GM23338 (cell line): ENCODE measurements at regions not wholly inside any gene's neighbourhood (a gene's known extent, or its start where the extent isn't known, plus 50 kb on each side); places are given as distances from the start of the nearest gene placed in this dataset.

Experiments
- ATAC-seq: fragments of 200-7000 bp; cut with Tn5 transposase; 3 replicates; pipeline ENCODE4 v1.9.1; 2020
- DNase-seq: peaks from one replicate; pipeline ENCODE4 v3.0.0-alpha.2; 2015; ENCODE audit warnings: low spot score
- H2AFZ ChIP-seq: fragments of 200-600 bp; sonication (generic); 2 replicates; pipeline ENCODE4 v1.8.0; 2016; ENCODE audit warnings: antibody characterized with exemption, mild to moderate bottlenecking, moderate library complexity
- H3F3A ChIP-seq: fragments of 200-600 bp; sonication (generic); replicated peaks from 2 replicates; pipeline ENCODE4 v1.8.0; 2017; ENCODE audit warnings: antibody characterized with exemption, mixed run types, low read depth
- H3K27ac ChIP-seq: fragments of 200-600 bp; sonication (generic); 2 replicates; pipeline ENCODE4 v1.6.1; 2016; ENCODE audit warnings: low read depth
- H3K27me3 ChIP-seq: fragments of 200-600 bp; sonication (generic); 2 replicates; pipeline ENCODE4 v1.8.0; 2016; ENCODE audit warnings: mild to moderate bottlenecking, mixed run types, moderate library complexity; ENCODE audit not compliant: insufficient read depth
- H3K36me3 ChIP-seq: fragments of 200-600 bp; sonication (generic); 2 replicates; pipeline ENCODE4 v1.8.0; 2016; ENCODE audit warnings: mild to moderate bottlenecking; ENCODE audit not compliant: insufficient read depth
- H3K4me1 ChIP-seq: fragments of 200-600 bp; sonication (generic); 2 replicates; pipeline ENCODE4 v1.8.0; 2016; ENCODE audit warnings: mild to moderate bottlenecking, moderate library complexity; ENCODE audit not compliant: insufficient read depth
- H3K4me2 ChIP-seq: fragments of 200-600 bp; sonication (generic); 2 replicates; pipeline ENCODE4 v1.7.1; 2017; ENCODE audit warnings: mixed run types
- H3K4me3 ChIP-seq: fragments of 200-600 bp; sonication (generic); 2 replicates; pipeline ENCODE4 v1.6.1; 2016; ENCODE audit warnings: mixed run types
- H3K79me2 ChIP-seq: fragments of 200-600 bp; sonication (generic); replicated peaks from 2 replicates; pipeline ENCODE4 v1.8.0; 2017; ENCODE audit warnings: mild to moderate bottlenecking; ENCODE audit not compliant: insufficient read depth
- H3K9me2 ChIP-seq: fragments of 200-600 bp; sonication (generic); 2 replicates; pipeline ENCODE4 v1.8.0; 2017; ENCODE audit not compliant: insufficient read depth
- H4K20me1 ChIP-seq: fragments of 200-600 bp; sonication (generic); replicated peaks from 2 replicates; pipeline ENCODE4 v1.8.0; 2017; ENCODE audit warnings: mild to moderate bottlenecking; ENCODE audit not compliant: insufficient read depth
- H3K27ac Mint-ChIP-seq: 2 replicates; pipeline ENCODE4 v1.8.0; 2020; ENCODE audit warnings: inconsistent platforms, mild to moderate bottlenecking, moderate library complexity, mixed read lengths
- H3K27me3 Mint-ChIP-seq: 3 replicates; pipeline ENCODE4 v1.8.0; 2022; ENCODE audit warnings: low read depth, mild to moderate bottlenecking, moderate library complexity, mixed read lengths, inconsistent platforms; ENCODE audit not compliant: insufficient read depth, poor library complexity
- H3K36me3 Mint-ChIP-seq: 3 replicates; pipeline ENCODE4 v1.8.0; 2021; ENCODE audit warnings: low read depth, mild to moderate bottlenecking, inconsistent platforms, moderate library complexity, mixed read lengths
- H3K4me1 Mint-ChIP-seq: 3 replicates; pipeline ENCODE4 v1.8.0; 2020; ENCODE audit warnings: mild to moderate bottlenecking, inconsistent platforms, mixed read lengths
- H3K4me3 Mint-ChIP-seq: 3 replicates; pipeline ENCODE4 v1.8.0; 2021; ENCODE audit warnings: moderate library complexity, mild to moderate bottlenecking, inconsistent platforms, mixed read lengths
- H3K9me3 Mint-ChIP-seq: 3 replicates; pipeline ENCODE4 v1.8.0; 2020; ENCODE audit warnings: moderate library complexity, mild to moderate bottlenecking, inconsistent platforms, mixed read lengths
- CREB1 ChIP-seq: fragments of 250-450 bp; sonication (Bioruptor Pico); IDR thresholded peaks from 2 replicates; pipeline ENCODE4 v1.5.0; 2020; ENCODE audit warnings: low read depth, mild to moderate bottlenecking, moderate library complexity
- ETS1 ChIP-seq: IDR thresholded peaks from 2 replicates; pipeline ENCODE4 v1.6.1; 2016; ENCODE audit warnings: antibody characterized with exemption
- EZH2 ChIP-seq: fragments of 200-600 bp; sonication (generic); IDR thresholded peaks from one replicate; pipeline ENCODE4 v1.8.0; 2017; ENCODE audit warnings: antibody characterized with exemption, mild to moderate bottlenecking, low read depth; ENCODE audit not compliant: unreplicated experiment
- EZH2phosphoT487 ChIP-seq: fragments of 200-600 bp; sonication (generic); IDR thresholded peaks from one replicate; pipeline ENCODE4 v1.8.1; 2018; ENCODE audit warnings: antibody characterized with exemption; ENCODE audit not compliant: unreplicated experiment
- JUNB ChIP-seq: IDR thresholded peaks from one replicate; pipeline ENCODE4 v1.6.1; 2016; ENCODE audit warnings: antibody characterized with exemption; ENCODE audit not compliant: unreplicated experiment
- NANOG ChIP-seq: IDR thresholded peaks from 2 replicates; pipeline ENCODE4 v1.6.1; 2016; ENCODE audit warnings: antibody characterized with exemption, borderline replicate concordance
- POLR2AphosphoS5 ChIP-seq: IDR thresholded peaks from 2 replicates; pipeline ENCODE4 v1.6.1; 2016; ENCODE audit warnings: antibody characterized with exemption, low read depth
- STAT1 ChIP-seq: IDR thresholded peaks from one replicate; pipeline ENCODE4 v1.6.1; 2016; ENCODE audit warnings: antibody characterized with exemption; ENCODE audit not compliant: unreplicated experiment
- ZNF114 ChIP-seq: fragments of 250-450 bp; sonication (Bioruptor Pico); IDR thresholded peaks from 2 replicates; pipeline ENCODE4 v1.5.0; 2020; ENCODE audit warnings: mild to moderate bottlenecking, moderate library complexity
- ZNF331 ChIP-seq: fragments of 250-450 bp; sonication (Bioruptor Pico); IDR thresholded peaks from 2 replicates; pipeline ENCODE4 v1.5.0; 2020; ENCODE audit warnings: low read depth, mild to moderate bottlenecking, moderate library complexity
- TF ChIP-seq, protein P1 (sequence below): fragments of 250-450 bp; sonication (Bioruptor Pico); IDR thresholded peaks from 2 replicates; pipeline ENCODE4 v1.5.0; 2020; ENCODE audit warnings: mild to moderate bottlenecking, moderate library complexity
- TF ChIP-seq, protein P2 (sequence below), 2 experiments: fragments of 200-600 bp in 1 of 2; sonication (generic) in 1 of 2; conservative IDR thresholded peaks; 2 replicates each; pipeline versions ENCODE4 v1.5.1 to v1.6.1; 2016 to 2017; ENCODE audit warnings: antibody characterized with exemption in 2 of 2, low read depth in 2 of 2, mild to moderate bottlenecking in 2 of 2, moderate library complexity in 1 of 2
- TF ChIP-seq, protein P3 (sequence below): IDR thresholded peaks from one replicate; pipeline ENCODE4 v1.6.1; 2018; ENCODE audit warnings: antibody characterized with exemption; ENCODE audit not compliant: unreplicated experiment

DNA sequence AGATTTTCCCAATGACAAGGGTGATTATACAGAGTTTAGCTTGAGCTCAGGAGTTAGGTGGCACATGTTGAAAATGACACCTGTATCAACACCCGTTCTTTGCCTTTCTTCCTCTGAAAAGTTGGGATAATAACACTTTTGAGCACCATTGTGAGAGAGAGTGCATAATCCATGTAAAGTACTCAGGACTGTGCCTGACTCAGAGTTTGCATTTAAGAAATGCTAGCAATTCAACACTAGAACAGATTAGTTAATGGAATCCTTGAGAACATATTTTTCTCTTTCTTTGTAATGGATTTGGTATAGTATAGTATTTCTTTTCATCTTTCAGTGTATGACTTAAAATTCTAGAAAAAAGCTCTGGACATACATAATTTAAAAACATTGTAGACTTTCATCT is 449.2 kb downstream of the GJA1 start:
- DNase-seq, result no peak
- Histone ChIP-seq H2AFZ (no peak overlapping the region), H3K36me3 (no peaks in the 10 kb centered on the region), H3K4me1 (peaks cover 9% of the 10 kb centered on the region), H3K27me3 (no peaks in the 10 kb centered on the region), H4K20me1 (no peaks in the 10 kb centered on the region), H3K4me3 (no peak overlapping the region), H3K79me2 (no peaks in the 10 kb centered on the region), H3K9me2 (0 out of 2 replicates have a peak, but pooled peaks cover 3% of the 10 kb centered on the region), H3F3A (no peaks in the 10 kb centered on the region), H3K4me2 (no peak overlapping the region), H3K27ac (no peak overlapping the region)
- Mint-ChIP-seq H3K27ac (no peak overlapping the region), H3K4me1 (no peaks in the 10 kb centered on the region; the same call in 1 of the 3 replicates), H3K9me3 (no peaks in the 10 kb centered on the region), H3K36me3 (no peaks in the 10 kb centered on the region), H3K4me3 (no peak overlapping the region), H3K27me3 (peaks cover 4% of the 10 kb centered on the region)
- no peak for TF ChIP-seq EZH2
- TF ChIP-seq NANOG, result no peak
- no peak for TF ChIP-seq ZNF331 (CRISPR knock-in tag)
- TF ChIP-seq STAT1, result no peak
- no peak for TF ChIP-seq JUNB
- TF ChIP-seq, protein P1, sequence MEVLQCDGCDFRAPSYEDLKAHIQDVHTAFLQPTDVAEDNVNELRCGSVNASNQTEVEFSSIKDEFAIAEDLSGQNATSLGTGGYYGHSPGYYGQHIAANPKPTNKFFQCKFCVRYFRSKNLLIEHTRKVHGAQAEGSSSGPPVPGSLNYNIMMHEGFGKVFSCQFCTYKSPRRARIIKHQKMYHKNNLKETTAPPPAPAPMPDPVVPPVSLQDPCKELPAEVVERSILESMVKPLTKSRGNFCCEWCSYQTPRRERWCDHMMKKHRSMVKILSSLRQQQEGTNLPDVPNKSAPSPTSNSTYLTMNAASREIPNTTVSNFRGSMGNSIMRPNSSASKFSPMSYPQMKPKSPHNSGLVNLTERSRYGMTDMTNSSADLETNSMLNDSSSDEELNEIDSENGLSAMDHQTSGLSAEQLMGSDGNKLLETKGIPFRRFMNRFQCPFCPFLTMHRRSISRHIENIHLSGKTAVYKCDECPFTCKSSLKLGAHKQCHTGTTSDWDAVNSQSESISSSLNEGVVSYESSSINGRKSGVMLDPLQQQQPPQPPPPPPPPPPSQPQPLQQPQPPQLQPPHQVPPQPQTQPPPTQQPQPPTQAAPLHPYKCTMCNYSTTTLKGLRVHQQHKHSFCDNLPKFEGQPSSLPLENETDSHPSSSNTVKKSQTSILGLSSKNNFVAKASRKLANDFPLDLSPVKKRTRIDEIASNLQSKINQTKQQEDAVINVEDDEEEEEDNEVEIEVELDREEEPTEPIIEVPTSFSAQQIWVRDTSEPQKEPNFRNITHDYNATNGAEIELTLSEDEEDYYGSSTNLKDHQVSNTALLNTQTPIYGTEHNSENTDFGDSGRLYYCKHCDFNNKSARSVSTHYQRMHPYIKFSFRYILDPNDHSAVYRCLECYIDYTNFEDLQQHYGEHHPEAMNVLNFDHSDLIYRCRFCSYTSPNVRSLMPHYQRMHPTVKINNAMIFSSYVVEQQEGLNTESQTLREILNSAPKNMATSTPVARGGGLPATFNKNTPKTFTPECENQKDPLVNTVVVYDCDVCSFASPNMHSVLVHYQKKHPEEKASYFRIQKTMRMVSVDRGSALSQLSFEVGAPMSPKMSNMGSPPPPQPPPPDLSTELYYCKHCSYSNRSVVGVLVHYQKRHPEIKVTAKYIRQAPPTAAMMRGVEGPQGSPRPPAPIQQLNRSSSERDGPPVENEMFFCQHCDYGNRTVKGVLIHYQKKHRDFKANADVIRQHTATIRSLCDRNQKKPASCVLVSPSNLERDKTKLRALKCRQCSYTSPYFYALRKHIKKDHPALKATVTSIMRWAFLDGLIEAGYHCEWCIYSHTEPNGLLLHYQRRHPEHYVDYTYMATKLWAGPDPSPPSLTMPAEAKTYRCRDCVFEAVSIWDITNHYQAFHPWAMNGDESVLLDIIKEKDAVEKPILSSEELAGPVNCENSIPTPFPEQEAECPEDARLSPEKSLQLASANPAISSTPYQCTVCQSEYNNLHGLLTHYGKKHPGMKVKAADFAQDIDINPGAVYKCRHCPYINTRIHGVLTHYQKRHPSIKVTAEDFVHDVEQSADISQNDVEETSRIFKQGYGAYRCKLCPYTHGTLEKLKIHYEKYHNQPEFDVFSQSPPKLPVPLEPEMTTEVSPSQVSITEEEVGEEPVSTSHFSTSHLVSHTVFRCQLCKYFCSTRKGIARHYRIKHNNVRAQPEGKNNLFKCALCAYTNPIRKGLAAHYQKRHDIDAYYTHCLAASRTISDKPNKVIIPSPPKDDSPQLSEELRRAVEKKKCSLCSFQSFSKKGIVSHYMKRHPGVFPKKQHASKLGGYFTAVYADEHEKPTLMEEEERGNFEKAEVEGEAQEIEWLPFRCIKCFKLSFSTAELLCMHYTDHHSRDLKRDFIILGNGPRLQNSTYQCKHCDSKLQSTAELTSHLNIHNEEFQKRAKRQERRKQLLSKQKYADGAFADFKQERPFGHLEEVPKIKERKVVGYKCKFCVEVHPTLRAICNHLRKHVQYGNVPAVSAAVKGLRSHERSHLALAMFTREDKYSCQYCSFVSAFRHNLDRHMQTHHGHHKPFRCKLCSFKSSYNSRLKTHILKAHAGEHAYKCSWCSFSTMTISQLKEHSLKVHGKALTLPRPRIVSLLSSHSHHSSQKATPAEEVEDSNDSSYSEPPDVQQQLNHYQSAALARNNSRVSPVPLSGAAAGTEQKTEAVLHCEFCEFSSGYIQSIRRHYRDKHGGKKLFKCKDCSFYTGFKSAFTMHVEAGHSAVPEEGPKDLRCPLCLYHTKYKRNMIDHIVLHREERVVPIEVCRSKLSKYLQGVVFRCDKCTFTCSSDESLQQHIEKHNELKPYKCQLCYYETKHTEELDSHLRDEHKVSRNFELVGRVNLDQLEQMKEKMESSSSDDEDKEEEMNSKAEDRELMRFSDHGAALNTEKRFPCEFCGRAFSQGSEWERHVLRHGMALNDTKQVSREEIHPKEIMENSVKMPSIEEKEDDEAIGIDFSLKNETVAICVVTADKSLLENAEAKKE, result no peak
- TF ChIP-seq ZNF114 (CRISPR knock-in tag), result no peak
- TF ChIP-seq EZH2phosphoT487, result no peak
- TF ChIP-seq, protein P2, sequence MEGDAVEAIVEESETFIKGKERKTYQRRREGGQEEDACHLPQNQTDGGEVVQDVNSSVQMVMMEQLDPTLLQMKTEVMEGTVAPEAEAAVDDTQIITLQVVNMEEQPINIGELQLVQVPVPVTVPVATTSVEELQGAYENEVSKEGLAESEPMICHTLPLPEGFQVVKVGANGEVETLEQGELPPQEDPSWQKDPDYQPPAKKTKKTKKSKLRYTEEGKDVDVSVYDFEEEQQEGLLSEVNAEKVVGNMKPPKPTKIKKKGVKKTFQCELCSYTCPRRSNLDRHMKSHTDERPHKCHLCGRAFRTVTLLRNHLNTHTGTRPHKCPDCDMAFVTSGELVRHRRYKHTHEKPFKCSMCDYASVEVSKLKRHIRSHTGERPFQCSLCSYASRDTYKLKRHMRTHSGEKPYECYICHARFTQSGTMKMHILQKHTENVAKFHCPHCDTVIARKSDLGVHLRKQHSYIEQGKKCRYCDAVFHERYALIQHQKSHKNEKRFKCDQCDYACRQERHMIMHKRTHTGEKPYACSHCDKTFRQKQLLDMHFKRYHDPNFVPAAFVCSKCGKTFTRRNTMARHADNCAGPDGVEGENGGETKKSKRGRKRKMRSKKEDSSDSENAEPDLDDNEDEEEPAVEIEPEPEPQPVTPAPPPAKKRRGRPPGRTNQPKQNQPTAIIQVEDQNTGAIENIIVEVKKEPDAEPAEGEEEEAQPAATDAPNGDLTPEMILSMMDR (conservative IDR thresholded peaks at IDR 0.05; ENCODE audit: low read depth in 2 of 2), result no peak
- TF ChIP-seq CREB1 (CRISPR knock-in tag), result no peak
- TF ChIP-seq ETS1, result no peak
- TF ChIP-seq, protein P3, sequence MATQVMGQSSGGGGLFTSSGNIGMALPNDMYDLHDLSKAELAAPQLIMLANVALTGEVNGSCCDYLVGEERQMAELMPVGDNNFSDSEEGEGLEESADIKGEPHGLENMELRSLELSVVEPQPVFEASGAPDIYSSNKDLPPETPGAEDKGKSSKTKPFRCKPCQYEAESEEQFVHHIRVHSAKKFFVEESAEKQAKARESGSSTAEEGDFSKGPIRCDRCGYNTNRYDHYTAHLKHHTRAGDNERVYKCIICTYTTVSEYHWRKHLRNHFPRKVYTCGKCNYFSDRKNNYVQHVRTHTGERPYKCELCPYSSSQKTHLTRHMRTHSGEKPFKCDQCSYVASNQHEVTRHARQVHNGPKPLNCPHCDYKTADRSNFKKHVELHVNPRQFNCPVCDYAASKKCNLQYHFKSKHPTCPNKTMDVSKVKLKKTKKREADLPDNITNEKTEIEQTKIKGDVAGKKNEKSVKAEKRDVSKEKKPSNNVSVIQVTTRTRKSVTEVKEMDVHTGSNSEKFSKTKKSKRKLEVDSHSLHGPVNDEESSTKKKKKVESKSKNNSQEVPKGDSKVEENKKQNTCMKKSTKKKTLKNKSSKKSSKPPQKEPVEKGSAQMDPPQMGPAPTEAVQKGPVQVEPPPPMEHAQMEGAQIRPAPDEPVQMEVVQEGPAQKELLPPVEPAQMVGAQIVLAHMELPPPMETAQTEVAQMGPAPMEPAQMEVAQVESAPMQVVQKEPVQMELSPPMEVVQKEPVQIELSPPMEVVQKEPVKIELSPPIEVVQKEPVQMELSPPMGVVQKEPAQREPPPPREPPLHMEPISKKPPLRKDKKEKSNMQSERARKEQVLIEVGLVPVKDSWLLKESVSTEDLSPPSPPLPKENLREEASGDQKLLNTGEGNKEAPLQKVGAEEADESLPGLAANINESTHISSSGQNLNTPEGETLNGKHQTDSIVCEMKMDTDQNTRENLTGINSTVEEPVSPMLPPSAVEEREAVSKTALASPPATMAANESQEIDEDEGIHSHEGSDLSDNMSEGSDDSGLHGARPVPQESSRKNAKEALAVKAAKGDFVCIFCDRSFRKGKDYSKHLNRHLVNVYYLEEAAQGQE, result no peak
- TF ChIP-seq POLR2AphosphoS5, result no peak
- no peak for ATAC-seq
